ENCODE measurements at regions not wholly inside any gene's neighbourhood (a gene's known extent, or its start where the extent isn't known, plus 50 kb on each side); places are given as distances from the start of the nearest gene placed in this dataset.

- H3K4me3 Mint-ChIP-seq = no peak overlapping the region
- Histone ChIP-seq H3K27me3 (replicated peaks in 1 of 2; ENCODE audit: control insufficient read depth in 2 of 2, extremely low read depth in 1 of 2, insufficient read depth in 2 of 2, low read length in 1 of 2) (no peaks in the 10 kb centered on the region), H3K4me3 (ENCODE audit: control insufficient read depth in 1 of 2, extremely low read depth in 1 of 2, low read length in 1 of 2) (no peak overlapping the region), H3K36me3 (ENCODE audit: control insufficient read depth in 2 of 2, extremely low read depth in 1 of 2, insufficient read depth in 1 of 2, low read length in 1 of 2) (no peaks in the 10 kb centered on the region), H3K4me1 (ENCODE audit: control insufficient read depth in 1 of 2, extremely low read depth in 1 of 2, insufficient read depth in 2 of 2, low read length in 2 of 2) (no peaks in the 10 kb centered on the region), H3K27ac (ENCODE audit: low read length) (no peak overlapping the region), H3K9me3 (no peaks in the 10 kb centered on the region)
- no peaks in the 10 kb centered on the region for H3K36me3 Mint-ChIP-seq
- ChIA-PET POLR2A (no interaction called here), CTCF (no interaction called here)
- WGBS (ENCODE audit: insufficient coverage) = 100% methylated on average over 1 of the region's 6 CpGs
- H3K4me1 Mint-ChIP-seq = no peaks in the 10 kb centered on the region
- H3K27ac Mint-ChIP-seq = no peak overlapping the region
- H3K27me3 Mint-ChIP-seq = no peaks in the 10 kb centered on the region
- peaks cover 0 to 11% (median 1%) of the 10 kb centered on the region in 3 donors for H3K9me3 Mint-ChIP-seq
- DNase-seq (no peak), ATAC-seq (replicated peaks in 1 of 4) (no peak)
Observed at GRCh38 chr18:56278421-56279003, 359.9 kb downstream of the TXNL1 start.

DNA sequence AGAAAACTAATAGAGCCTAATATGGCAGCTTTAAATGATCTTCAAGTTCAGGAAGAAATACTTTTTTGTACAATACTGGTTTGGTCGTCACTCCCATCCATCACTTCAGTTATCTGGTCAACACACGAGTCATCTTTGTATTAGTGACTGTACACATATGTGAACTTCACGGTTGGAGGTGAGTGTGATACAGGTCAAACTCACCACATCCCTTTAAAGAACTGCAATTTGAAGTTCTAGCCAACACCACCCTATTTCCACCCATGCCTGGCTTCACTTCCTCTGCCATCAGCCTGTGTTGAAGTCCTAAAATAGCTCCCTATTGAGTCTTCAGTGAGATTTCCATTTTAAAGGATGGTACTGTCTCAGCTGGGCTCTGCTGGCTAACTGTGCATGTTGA, 361.9 kb downstream of the TXNL1 start:
- no peaks in the 10 kb centered on the region for H3K4me1 Mint-ChIP-seq
- WGBS (ENCODE audit: insufficient coverage) = no CpG with 5 or more reads among the region's 3 CpGs
- DNase-seq = no peak
- no peak for ATAC-seq (replicated peaks in 1 of 4)
- peaks cover 0 to 8% (median 1%) of the 10 kb centered on the region in 3 donors for H3K9me3 Mint-ChIP-seq
- H3K4me3 Mint-ChIP-seq = no peak overlapping the region
- Histone ChIP-seq H3K27ac (ENCODE audit: low read length) (no peak overlapping the region), H3K36me3 (ENCODE audit: control insufficient read depth in 2 of 2, extremely low read depth in 1 of 2, insufficient read depth in 1 of 2, low read length in 1 of 2) (no peaks in the 10 kb centered on the region), H3K27me3 (replicated peaks in 1 of 2; ENCODE audit: control insufficient read depth in 2 of 2, extremely low read depth in 1 of 2, insufficient read depth in 2 of 2, low read length in 1 of 2) (no peaks in the 10 kb centered on the region), H3K4me3 (ENCODE audit: control insufficient read depth in 1 of 2, extremely low read depth in 1 of 2, low read length in 1 of 2) (no peak overlapping the region), H3K4me1 (ENCODE audit: control insufficient read depth in 1 of 2, extremely low read depth in 1 of 2, insufficient read depth in 2 of 2, low read length in 2 of 2) (no peaks in the 10 kb centered on the region), H3K9me3 (no peaks in the 10 kb centered on the region)
- POLR2A ChIA-PET = no interaction called here
- H3K27ac Mint-ChIP-seq = no peak overlapping the region
- CTCF ChIA-PET = interaction anchor here in 1 of 2 donors (0.6 kb wide), 1 partner anchor 1906 kb away, joined by 4 read pairs; no protein-coding TSS in a partner anchor
- H3K27me3 Mint-ChIP-seq = no peaks in the 10 kb centered on the region
- H3K36me3 Mint-ChIP-seq = no peaks in the 10 kb centered on the region

DNA sequence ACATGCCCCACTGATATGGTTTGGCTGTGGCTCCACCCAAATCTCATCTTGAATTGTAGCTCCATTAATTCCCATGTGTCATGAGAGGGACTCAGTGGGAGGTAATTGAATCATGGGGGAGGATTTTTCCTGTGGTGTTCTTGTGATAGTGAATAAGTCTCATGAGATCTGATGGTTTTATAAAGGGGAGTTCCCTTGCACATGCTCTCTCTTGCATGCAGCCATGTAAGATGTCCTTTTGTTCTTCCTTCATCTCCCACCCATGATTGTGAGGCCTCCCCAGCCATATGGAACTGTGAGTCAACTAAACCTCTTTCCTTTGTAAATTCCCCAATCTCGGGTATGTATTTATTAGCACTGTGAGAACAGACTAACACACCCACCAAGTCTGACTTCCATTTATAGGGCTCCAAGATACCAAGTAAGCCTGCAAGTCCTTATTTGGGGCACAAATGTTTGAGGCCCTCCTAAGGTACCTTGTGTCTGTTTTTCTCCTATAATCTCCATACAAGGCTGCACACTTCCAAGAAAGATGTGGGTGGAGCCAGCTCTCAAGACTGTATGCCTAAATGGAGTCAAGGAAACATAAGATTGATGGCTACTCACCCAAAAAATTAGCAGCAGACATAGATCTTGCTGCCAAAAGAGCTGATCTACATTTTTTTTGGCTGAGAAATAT, 364.7 kb downstream of the TXNL1 start:
- Histone ChIP-seq H3K9me3 (no peaks in the 10 kb centered on the region), H3K36me3 (ENCODE audit: control insufficient read depth in 2 of 2, extremely low read depth in 1 of 2, insufficient read depth in 1 of 2, low read length in 1 of 2) (no peaks in the 10 kb centered on the region), H3K27ac (ENCODE audit: low read length) (no peak overlapping the region), H3K27me3 (replicated peaks in 1 of 2; ENCODE audit: control insufficient read depth in 2 of 2, extremely low read depth in 1 of 2, insufficient read depth in 2 of 2, low read length in 1 of 2) (no peaks in the 10 kb centered on the region), H3K4me3 (ENCODE audit: control insufficient read depth in 1 of 2, extremely low read depth in 1 of 2, low read length in 1 of 2) (no peak overlapping the region), H3K4me1 (ENCODE audit: control insufficient read depth in 1 of 2, extremely low read depth in 1 of 2, insufficient read depth in 2 of 2, low read length in 2 of 2) (no peaks in the 10 kb centered on the region)
- ChIA-PET CTCF (no interaction called here), POLR2A (no interaction called here)
- H3K4me1 Mint-ChIP-seq = no peaks in the 10 kb centered on the region
- peaks cover 0 to 4% (median 3%) of the 10 kb centered on the region in 3 donors for H3K9me3 Mint-ChIP-seq
- DNase-seq = no peak
- no peak overlapping the region for H3K27ac Mint-ChIP-seq
- ATAC-seq (replicated peaks in 1 of 4) = no peak
- peaks cover 0 to 4% of the 10 kb centered on the region in 2 donors for H3K27me3 Mint-ChIP-seq
- no CpG with 5 or more reads among the region's 1 CpG for WGBS (ENCODE audit: insufficient coverage)
- no peaks in the 10 kb centered on the region for H3K36me3 Mint-ChIP-seq
- H3K4me3 Mint-ChIP-seq = no peak overlapping the region

DNA sequence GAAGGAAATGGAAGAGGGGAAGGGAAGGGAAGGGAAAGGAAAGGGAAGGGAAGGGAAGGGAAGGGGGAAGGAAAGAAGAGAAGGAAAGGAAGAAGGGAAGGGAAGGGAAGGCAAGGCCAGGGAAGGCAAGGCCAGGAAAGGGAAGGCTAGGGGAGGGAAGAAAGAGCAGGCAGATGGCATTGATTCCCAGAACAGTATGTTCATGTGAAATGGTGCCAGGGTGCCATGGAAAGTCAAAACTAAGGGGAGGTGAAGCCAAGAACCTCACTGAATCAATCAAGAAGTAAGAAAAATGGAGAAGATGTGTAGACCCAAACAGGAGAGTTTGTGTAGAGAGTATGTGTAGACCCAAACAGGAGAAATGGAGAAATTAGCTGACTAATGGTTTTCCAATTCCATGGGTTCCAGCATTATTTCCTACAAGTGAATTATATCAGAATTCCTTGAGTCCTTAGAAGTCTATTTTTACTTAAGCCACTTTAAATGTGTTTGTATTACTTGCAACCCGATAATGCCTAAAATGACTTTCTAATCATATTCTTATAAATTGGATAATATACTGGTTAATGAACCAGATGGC, 367.6 kb downstream of the TXNL1 start:
- Histone ChIP-seq H3K27me3 (replicated peaks in 1 of 2; ENCODE audit: control insufficient read depth in 2 of 2, extremely low read depth in 1 of 2, insufficient read depth in 2 of 2, low read length in 1 of 2) (no peaks in the 10 kb centered on the region), H3K27ac (ENCODE audit: low read length) (no peak overlapping the region), H3K4me3 (ENCODE audit: control insufficient read depth in 1 of 2, extremely low read depth in 1 of 2, low read length in 1 of 2) (no peak overlapping the region), H3K36me3 (ENCODE audit: control insufficient read depth in 2 of 2, extremely low read depth in 1 of 2, insufficient read depth in 1 of 2, low read length in 1 of 2) (no peaks in the 10 kb centered on the region), H3K4me1 (ENCODE audit: control insufficient read depth in 1 of 2, extremely low read depth in 1 of 2, insufficient read depth in 2 of 2, low read length in 2 of 2) (no peaks in the 10 kb centered on the region), H3K9me3 (no peaks in the 10 kb centered on the region)
- peaks cover 0 to 3% (median 0%) of the 10 kb centered on the region in 3 donors for H3K9me3 Mint-ChIP-seq
- peaks cover 0 to 7% of the 10 kb centered on the region in 2 donors for H3K27me3 Mint-ChIP-seq
- no peak for ATAC-seq (replicated peaks in 1 of 4)
- H3K27ac Mint-ChIP-seq = no peak overlapping the region
- no peak overlapping the region for H3K4me3 Mint-ChIP-seq
- WGBS (ENCODE audit: insufficient coverage) = no CpG with 5 or more reads among the region's 1 CpG
- no peaks in the 10 kb centered on the region for H3K36me3 Mint-ChIP-seq
- ChIA-PET CTCF (no interaction called here), POLR2A (no interaction called here)
- DNase-seq = no peak
- peaks cover 0 to 5% (median 0%) of the 10 kb centered on the region in 3 donors for H3K4me1 Mint-ChIP-seq

- peaks cover 0 to 7% of the 10 kb centered on the region in 2 donors for H3K27me3 Mint-ChIP-seq
Observed at GRCh38 chr18:56269958-56270357, 368.4 kb downstream of the TXNL1 start.

GRCh38 chr18:56268952-56269351, 369.4 kb downstream of the TXNL1 start:
- DNase-seq (no peak), ATAC-seq (replicated peaks in 1 of 4) (no peak)
- Mint-ChIP-seq H3K27me3 (peaks cover 0 to 7% of the 10 kb centered on the region in 2 donors), H3K4me1 (peaks cover 0 to 5% (median 0%) of the 10 kb centered on the region in 3 donors), H3K4me3 (no peak overlapping the region), H3K9me3 (peaks cover 0 to 3% (median 0%) of the 10 kb centered on the region in 3 donors), H3K27ac (no peak overlapping the region), H3K36me3 (no peaks in the 10 kb centered on the region)
- H3K4me3 ChIP-seq (ENCODE audit: control insufficient read depth in 1 of 2, extremely low read depth in 1 of 2, low read length in 1 of 2) = no peak overlapping the region
- ChIA-PET POLR2A (no interaction called here), CTCF (no interaction called here)
- no peaks in the 10 kb centered on the region for H3K36me3 ChIP-seq (ENCODE audit: control insufficient read depth in 2 of 2, extremely low read depth in 1 of 2, insufficient read depth in 1 of 2, low read length in 1 of 2)
- H3K4me1 ChIP-seq (ENCODE audit: control insufficient read depth in 1 of 2, extremely low read depth in 1 of 2, insufficient read depth in 2 of 2, low read length in 2 of 2) = no peaks in the 10 kb centered on the region
- H3K9me3 ChIP-seq = no peaks in the 10 kb centered on the region
- no peaks in the 10 kb centered on the region for H3K27me3 ChIP-seq (replicated peaks in 1 of 2; ENCODE audit: control insufficient read depth in 2 of 2, extremely low read depth in 1 of 2, insufficient read depth in 2 of 2, low read length in 1 of 2)
- 79% methylated on average over 1 of the region's 1 CpG for WGBS (ENCODE audit: insufficient coverage)
- no peak overlapping the region for H3K27ac ChIP-seq (ENCODE audit: low read length)

More at GRCh38 chr18:56269958-56270357, 368.4 kb downstream of the TXNL1 start:
- Histone ChIP-seq H3K9me3 (no peaks in the 10 kb centered on the region), H3K4me3 (ENCODE audit: control insufficient read depth in 1 of 2, extremely low read depth in 1 of 2, low read length in 1 of 2) (no peak overlapping the region), H3K27me3 (replicated peaks in 1 of 2; ENCODE audit: control insufficient read depth in 2 of 2, extremely low read depth in 1 of 2, insufficient read depth in 2 of 2, low read length in 1 of 2) (no peaks in the 10 kb centered on the region), H3K36me3 (ENCODE audit: control insufficient read depth in 2 of 2, extremely low read depth in 1 of 2, insufficient read depth in 1 of 2, low read length in 1 of 2) (no peaks in the 10 kb centered on the region), H3K27ac (ENCODE audit: low read length) (no peak overlapping the region), H3K4me1 (ENCODE audit: control insufficient read depth in 1 of 2, extremely low read depth in 1 of 2, insufficient read depth in 2 of 2, low read length in 2 of 2) (no peaks in the 10 kb centered on the region)
- DNase-seq (no peak), ATAC-seq (replicated peaks in 1 of 4) (no peak)
- peaks cover 0 to 5% (median 0%) of the 10 kb centered on the region in 3 donors for H3K4me1 Mint-ChIP-seq
- H3K36me3 Mint-ChIP-seq = no peaks in the 10 kb centered on the region
- H3K4me3 Mint-ChIP-seq = no peak overlapping the region
- ChIA-PET POLR2A (no interaction called here), CTCF (no interaction called here)
- H3K9me3 Mint-ChIP-seq = peaks cover 0 to 3% (median 0%) of the 10 kb centered on the region in 3 donors
- no peak overlapping the region for H3K27ac Mint-ChIP-seq
- WGBS (ENCODE audit: insufficient coverage) = 100% methylated on average over 1 of the region's 1 CpG
